IgD-negative memory B cell (primary cell): ENCODE measurements at regions not wholly inside any gene's neighbourhood (a gene's known extent, or its start where the extent isn't known, plus 50 kb on each side); places are given as distances from the start of the nearest gene placed in this dataset.
"Not testable (repeated sequence)": the region's sequence is repeated elsewhere in the genome, so short reads cannot be mapped to it uniquely, and the experiment has no call there.

Source experiments
- H3K27ac Mint-ChIP-seq, 3 donors: one replicate each; pipeline ENCODE4 v1.8.0; 2020 to 2022; ENCODE audit warnings: mild to moderate bottlenecking in 3 of 3, mixed read lengths in 3 of 3, moderate library complexity in 1 of 3
- H3K27me3 Mint-ChIP-seq: one replicate; pipeline ENCODE4 v1.8.0; 2021; ENCODE audit warnings: mixed read lengths
- H3K36me3 Mint-ChIP-seq: one replicate; pipeline ENCODE4 v1.8.0; 2020; ENCODE audit warnings: mild to moderate bottlenecking, mixed read lengths
- H3K4me1 Mint-ChIP-seq, 3 donors: one replicate each; pipeline ENCODE4 v1.8.0; 2020 to 2022; ENCODE audit warnings: mixed read lengths in 3 of 3, mild to moderate bottlenecking in 1 of 3
- H3K4me3 Mint-ChIP-seq, 4 donors: one replicate each; pipeline ENCODE4 v1.8.0; 2020 to 2022; ENCODE audit warnings: mild to moderate bottlenecking in 4 of 4, mixed read lengths in 4 of 4, moderate library complexity in 3 of 4
- H3K9me3 Mint-ChIP-seq, 3 donors: one replicate each; pipeline ENCODE4 v1.8.0; 2020 to 2021; ENCODE audit warnings: mixed read lengths in 3 of 3, mild to moderate bottlenecking in 1 of 3

GRCh38 chr13:62510906-62511655 lies 1095.4 kb upstream of the PCDH20 start:
- Mint-ChIP-seq H3K27ac (no peak overlapping the region), H3K36me3 (no peaks in the 10 kb centered on the region), H3K9me3 (peaks cover 0 to 4% (median 0%) of the 10 kb centered on the region in 3 donors), H3K4me3 (no peak overlapping the region), H3K27me3 (peaks cover 1% of the 10 kb centered on the region), H3K4me1 (no peaks in the 10 kb centered on the region)

- Mint-ChIP-seq H3K27ac (no peak overlapping the region), H3K27me3 (no peaks in the 10 kb centered on the region), H3K4me1 (no peaks in the 10 kb centered on the region), H3K9me3 (peaks cover 0 to 4% (median 2%) of the 10 kb centered on the region in 3 donors), H3K4me3 (no peak overlapping the region), H3K36me3 (no peaks in the 10 kb centered on the region)
Measured at GRCh38 chr13:62502588-62502987, 1086.9 kb upstream of the PCDH20 start.

DNA sequence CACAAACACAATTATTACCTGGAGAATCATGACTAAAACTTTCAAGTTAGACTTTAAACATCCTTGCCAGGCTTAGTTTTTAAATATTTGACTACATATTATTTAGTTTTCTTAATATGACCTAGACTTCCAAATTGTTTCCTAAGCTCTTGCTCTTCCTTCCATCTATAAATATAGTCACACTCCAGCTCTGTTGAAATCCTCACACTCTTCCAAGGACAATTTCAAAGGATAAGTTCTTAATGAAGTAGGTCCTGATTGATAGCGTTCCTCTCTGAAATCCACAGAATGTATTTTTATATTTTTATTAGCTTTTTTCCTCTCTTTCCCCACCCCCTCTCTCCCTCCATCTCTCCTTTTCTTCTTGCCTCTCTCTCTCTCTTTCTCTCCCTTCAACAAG lies 1074.1 kb upstream of the PCDH20 start:
- H3K27ac Mint-ChIP-seq, result no peak overlapping the region
- peaks cover 0 to 6% (median 0%) of the 10 kb centered on the region in 3 donors for H3K9me3 Mint-ChIP-seq
- no peaks in the 10 kb centered on the region for H3K27me3 Mint-ChIP-seq
- peaks cover 0 to 1% (median 0%) of the 10 kb centered on the region in 3 donors for H3K4me1 Mint-ChIP-seq
- no peaks in the 10 kb centered on the region for H3K36me3 Mint-ChIP-seq
- H3K4me3 Mint-ChIP-seq, result no peak overlapping the region

DNA sequence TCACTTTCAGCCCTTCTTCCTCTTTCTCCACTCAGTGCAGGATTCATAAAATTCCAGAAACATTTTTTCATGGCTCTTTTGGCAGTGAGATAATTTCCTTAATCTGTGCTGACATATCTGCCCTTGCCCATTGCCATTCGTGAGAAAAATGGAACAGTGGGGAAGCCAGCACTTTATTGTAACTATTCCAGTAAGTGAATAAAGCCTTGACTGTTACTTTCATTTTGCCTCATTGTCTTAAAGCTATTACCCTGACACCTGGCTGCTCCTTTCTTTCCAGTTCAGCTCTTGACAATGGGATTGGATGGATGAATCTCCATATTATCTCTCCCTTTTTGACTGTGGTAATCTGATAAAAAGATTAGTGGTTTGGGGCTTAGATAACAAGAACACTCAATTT lies 1068.1 kb upstream of the PCDH20 start:
- H3K27me3 Mint-ChIP-seq, result no peaks in the 10 kb centered on the region
- no peak overlapping the region for H3K4me3 Mint-ChIP-seq
- H3K27ac Mint-ChIP-seq, result no peak overlapping the region
- H3K36me3 Mint-ChIP-seq, result no peaks in the 10 kb centered on the region
- H3K4me1 Mint-ChIP-seq, result no peaks in the 10 kb centered on the region
- H3K9me3 Mint-ChIP-seq, result peaks cover 0 to 5% (median 2%) of the 10 kb centered on the region in 3 donors

DNA sequence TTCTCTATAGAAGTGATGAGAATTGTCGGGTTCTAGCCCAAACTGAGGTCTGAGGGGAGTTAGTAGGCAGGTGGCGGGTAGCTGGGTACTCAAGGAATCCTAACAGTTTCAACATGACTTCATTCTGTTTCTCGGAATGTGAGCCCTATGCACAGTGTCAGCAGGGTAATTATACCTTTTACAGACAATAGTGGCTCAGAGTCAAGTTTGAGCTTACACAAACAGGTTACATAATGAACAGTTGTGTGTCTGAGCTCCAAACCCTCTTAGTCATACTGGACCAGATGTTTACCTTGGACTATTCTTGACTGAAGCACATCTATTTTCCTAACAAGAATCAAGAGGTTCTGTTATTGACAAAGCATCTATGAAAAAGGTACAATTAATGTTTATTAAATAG lies 1066.7 kb upstream of the PCDH20 start:
- Mint-ChIP-seq H3K36me3 (no peaks in the 10 kb centered on the region), H3K4me3 (no peak overlapping the region), H3K9me3 (peaks cover 0 to 4% (median 2%) of the 10 kb centered on the region in 3 donors), H3K27ac (no peak overlapping the region), H3K4me1 (no peaks in the 10 kb centered on the region), H3K27me3 (no peaks in the 10 kb centered on the region)

DNA sequence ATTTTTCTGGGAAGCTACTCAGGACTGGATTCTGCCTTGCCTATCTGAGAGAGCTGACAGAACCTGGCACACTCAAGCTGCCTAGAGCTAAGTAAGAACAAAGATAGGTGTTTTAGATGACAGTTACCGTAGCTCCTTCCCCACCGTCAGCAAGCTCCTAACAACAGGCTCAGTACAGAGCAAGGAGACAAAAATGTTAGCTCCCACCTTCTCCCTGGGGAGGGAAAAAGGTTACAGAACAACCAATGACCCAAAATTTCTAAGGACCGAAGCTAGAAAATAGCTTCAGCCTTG lies 1058.2 kb upstream of the PCDH20 start:
- no peak overlapping the region for H3K4me3 Mint-ChIP-seq
- no peaks in the 10 kb centered on the region for H3K36me3 Mint-ChIP-seq
- H3K9me3 Mint-ChIP-seq, result peaks cover 2 to 4% (median 3%) of the 10 kb centered on the region in 3 donors
- H3K4me1 Mint-ChIP-seq, result no peaks in the 10 kb centered on the region
- no peak overlapping the region for H3K27ac Mint-ChIP-seq
- no peaks in the 10 kb centered on the region for H3K27me3 Mint-ChIP-seq

- H3K4me3 Mint-ChIP-seq, result no peak overlapping the region
- peaks cover 2 to 4% (median 3%) of the 10 kb centered on the region in 3 donors for H3K9me3 Mint-ChIP-seq
- no peaks in the 10 kb centered on the region for H3K4me1 Mint-ChIP-seq
- no peaks in the 10 kb centered on the region for H3K36me3 Mint-ChIP-seq
- H3K27ac Mint-ChIP-seq, result no peak overlapping the region
- no peaks in the 10 kb centered on the region for H3K27me3 Mint-ChIP-seq
Measured at GRCh38 chr13:62473190-62473943, 1057.7 kb upstream of the PCDH20 start.

DNA sequence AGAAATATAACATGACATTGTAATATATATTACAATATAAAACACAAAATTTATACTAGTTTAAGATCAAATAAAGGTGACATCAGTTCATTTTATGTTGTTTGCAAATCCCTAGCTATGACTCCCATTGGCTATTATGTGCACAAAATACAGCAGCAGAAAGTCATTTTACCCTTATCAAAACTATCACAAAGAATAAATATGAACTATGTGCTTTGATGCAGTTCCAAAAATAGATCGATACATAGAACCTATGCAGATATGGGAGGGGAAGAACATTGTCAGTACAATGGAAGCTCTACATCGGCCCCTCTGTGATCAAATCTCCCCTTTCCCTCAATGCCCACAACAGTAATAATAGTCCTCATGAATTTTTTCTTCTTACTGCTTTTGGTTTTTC lies 1038.1 kb upstream of the PCDH20 start:
- H3K27me3 Mint-ChIP-seq, result no peaks in the 10 kb centered on the region
- no peaks in the 10 kb centered on the region for H3K9me3 Mint-ChIP-seq
- no peak overlapping the region for H3K27ac Mint-ChIP-seq
- H3K4me1 Mint-ChIP-seq, result no peaks in the 10 kb centered on the region
- H3K4me3 Mint-ChIP-seq, result no peak overlapping the region
- H3K36me3 Mint-ChIP-seq, result no peaks in the 10 kb centered on the region

DNA sequence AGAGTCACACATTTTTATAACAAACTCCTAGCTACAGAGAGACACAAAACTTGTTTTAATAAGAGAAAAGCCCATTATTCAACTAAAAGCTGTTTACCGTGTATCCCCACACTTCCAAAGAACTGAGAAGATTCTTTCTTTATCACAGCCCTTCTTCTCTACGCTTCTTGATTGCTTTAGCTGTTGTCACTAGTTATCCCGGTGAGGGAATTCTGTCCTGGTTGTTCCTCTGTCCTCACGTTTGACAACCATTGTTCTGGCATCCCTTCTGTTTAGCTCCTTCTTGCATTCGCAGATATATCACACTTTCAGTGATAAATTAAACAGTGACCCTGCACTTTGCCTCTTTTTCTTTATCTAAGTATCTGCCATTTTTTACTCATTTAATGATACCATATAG lies 1035.1 kb upstream of the PCDH20 start:
- H3K4me3 Mint-ChIP-seq, result no peak overlapping the region

DNA sequence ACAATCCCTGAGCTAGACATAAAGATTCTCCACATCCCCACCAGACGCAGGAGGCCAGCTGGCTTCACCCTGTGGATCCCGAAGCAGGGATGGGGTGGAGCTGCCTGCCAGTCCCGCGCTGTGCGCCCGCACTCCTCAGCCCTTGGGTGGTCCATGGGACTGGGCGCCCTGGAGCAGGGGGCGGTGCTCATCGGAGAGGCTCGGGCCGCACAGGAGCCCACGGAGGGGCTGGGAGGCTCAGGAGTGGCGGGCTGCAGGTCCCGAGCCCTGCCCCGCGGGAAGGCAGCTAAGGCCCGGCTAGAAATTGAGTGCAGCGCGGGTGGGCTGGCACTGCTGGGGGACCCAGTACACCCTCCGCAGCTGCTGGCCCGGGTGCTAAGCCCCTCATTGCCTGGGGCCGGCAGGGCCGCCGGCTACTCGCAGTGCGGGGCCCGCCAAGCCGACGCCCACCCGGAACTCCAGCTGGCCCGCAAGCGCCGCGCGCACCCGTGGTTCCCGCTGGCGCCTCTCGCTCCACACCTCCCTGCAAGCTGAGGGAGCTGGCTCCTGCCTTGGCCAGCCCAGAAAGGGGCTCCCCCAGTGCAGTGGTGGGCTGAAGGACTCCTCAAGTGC lies 1032.2 kb upstream of the PCDH20 start:
- H3K27ac Mint-ChIP-seq, H3K36me3 Mint-ChIP-seq, H3K27me3 Mint-ChIP-seq, H3K4me3 Mint-ChIP-seq, H3K9me3 Mint-ChIP-seq, H3K4me1 Mint-ChIP-seq: not testable (repeated sequence)

More for the DNA sequence above, 1035.1 kb upstream of the PCDH20 start:
- no peaks in the 10 kb centered on the region for H3K4me1 Mint-ChIP-seq
- H3K27me3 Mint-ChIP-seq, result no peaks in the 10 kb centered on the region
- no peaks in the 10 kb centered on the region for H3K36me3 Mint-ChIP-seq
- H3K27ac Mint-ChIP-seq, result no peak overlapping the region
- no peaks in the 10 kb centered on the region for H3K9me3 Mint-ChIP-seq

DNA sequence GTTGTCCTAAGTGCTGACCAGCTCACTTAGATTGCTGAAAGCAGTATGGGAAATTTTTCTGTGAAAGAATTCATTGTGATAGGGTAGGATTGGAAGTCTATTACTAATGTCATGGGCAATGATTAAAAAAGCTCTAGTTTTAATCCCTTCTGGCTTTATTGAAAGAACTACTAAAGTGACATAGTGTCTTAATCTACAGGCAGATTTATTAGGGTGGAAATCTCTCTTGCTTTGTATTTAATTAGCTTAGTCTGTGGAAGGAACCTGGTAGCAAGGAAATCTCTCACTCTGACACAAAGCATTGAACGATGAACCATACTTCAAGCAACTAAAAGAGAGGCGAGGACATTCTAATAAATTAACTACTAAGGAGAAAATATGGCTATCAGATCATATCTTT lies 1029.2 kb upstream of the PCDH20 start:
- H3K4me1 Mint-ChIP-seq, result no peaks in the 10 kb centered on the region
- H3K27ac Mint-ChIP-seq, result no peak overlapping the region
- no peaks in the 10 kb centered on the region for H3K36me3 Mint-ChIP-seq
- no peaks in the 10 kb centered on the region for H3K27me3 Mint-ChIP-seq
- H3K9me3 Mint-ChIP-seq, result peaks cover 0 to 3% (median 0%) of the 10 kb centered on the region in 3 donors
- H3K4me3 Mint-ChIP-seq, result no peak overlapping the region

DNA sequence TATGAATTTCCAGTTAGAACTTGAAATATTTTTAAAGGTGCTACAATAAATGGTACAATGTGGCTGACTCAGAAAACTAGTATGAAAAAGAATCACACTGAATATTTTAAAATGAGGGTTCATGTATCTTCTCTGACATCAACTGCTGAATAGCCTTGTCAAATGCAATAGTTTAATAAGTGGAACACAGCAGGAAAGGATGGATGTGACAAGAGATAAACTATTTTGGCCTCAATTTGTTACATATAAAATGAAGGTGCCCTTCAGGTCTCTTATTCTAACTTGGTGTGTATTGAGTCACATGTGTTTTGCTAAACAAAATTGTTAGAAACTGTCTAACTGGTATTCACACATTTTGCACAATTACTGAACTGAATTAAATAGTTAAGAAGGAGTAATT lies 1018.4 kb upstream of the PCDH20 start:
- H3K9me3 Mint-ChIP-seq, result peaks cover 0 to 2% (median 2%) of the 10 kb centered on the region in 3 donors
- no peaks in the 10 kb centered on the region for H3K27me3 Mint-ChIP-seq
- no peak overlapping the region for H3K4me3 Mint-ChIP-seq

GRCh38 chr13:62433660-62434059 lies 1018.0 kb upstream of the PCDH20 start:
- Mint-ChIP-seq H3K27ac (no peak overlapping the region), H3K4me1 (no peaks in the 10 kb centered on the region), H3K4me3 (no peak overlapping the region), H3K36me3 (no peaks in the 10 kb centered on the region), H3K27me3 (no peaks in the 10 kb centered on the region), H3K9me3 (peaks cover 0 to 2% (median 2%) of the 10 kb centered on the region in 3 donors)

More for the DNA sequence above, 1018.4 kb upstream of the PCDH20 start:
- H3K36me3 Mint-ChIP-seq, result no peaks in the 10 kb centered on the region
- no peak overlapping the region for H3K27ac Mint-ChIP-seq
- H3K4me1 Mint-ChIP-seq, result no peaks in the 10 kb centered on the region

- no peaks in the 10 kb centered on the region for H3K36me3 Mint-ChIP-seq
- no peaks in the 10 kb centered on the region for H3K4me1 Mint-ChIP-seq
- H3K27me3 Mint-ChIP-seq, result no peaks in the 10 kb centered on the region
- no peak overlapping the region for H3K4me3 Mint-ChIP-seq
- no peak overlapping the region for H3K27ac Mint-ChIP-seq
- H3K9me3 Mint-ChIP-seq, result peaks cover 0 to 2% (median 2%) of the 10 kb centered on the region in 3 donors
Measured at GRCh38 chr13:62432906-62433305, 1017.3 kb upstream of the PCDH20 start.

DNA sequence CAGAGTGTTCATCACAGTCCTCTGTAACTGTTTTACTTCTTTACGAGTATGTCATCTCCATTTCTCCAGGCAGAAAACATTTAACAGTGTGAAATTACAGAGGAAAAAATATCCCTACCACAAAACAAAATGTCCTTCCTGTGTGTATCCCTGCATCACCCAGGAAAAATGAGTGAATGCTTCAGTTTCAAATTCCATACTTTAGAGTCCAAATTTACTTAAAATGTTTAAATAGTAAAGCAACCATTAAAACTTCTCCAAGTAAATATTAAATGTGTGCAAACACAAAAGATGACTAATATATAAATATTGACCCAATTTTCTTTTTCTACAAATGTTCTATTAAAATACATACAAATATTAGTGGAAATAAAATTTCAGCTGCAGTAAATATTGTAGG lies 1016.6 kb upstream of the PCDH20 start:
- Mint-ChIP-seq H3K27ac (no peak overlapping the region), H3K4me3 (no peak overlapping the region), H3K27me3 (no peaks in the 10 kb centered on the region), H3K4me1 (no peaks in the 10 kb centered on the region), H3K9me3 (peaks cover 0 to 2% (median 2%) of the 10 kb centered on the region in 3 donors), H3K36me3 (no peaks in the 10 kb centered on the region)
